ENCODE measurements at regions not wholly inside any gene's neighbourhood (a gene's known extent, or its start where the extent isn't known, plus 50 kb on each side); places are given as distances from the start of the nearest gene placed in this dataset.

GRCh38 chr6:148200293-148200692 is 142.3 kb upstream of the SASH1 start:
- Mint-ChIP-seq H3K36me3 (no peaks in the 10 kb centered on the region), H3K27ac (no peak overlapping the region), H3K4me3 (no peak overlapping the region), H3K27me3 (ENCODE audit: low read depth) (no peaks in the 10 kb centered on the region), H3K9me3 (peaks cover 8% of the 10 kb centered on the region), H3K4me1 (peaks cover 6% of the 10 kb centered on the region)
- no peak for DNase-seq (ENCODE audit: low spot score in 2 of 2, unreplicated experiment in 2 of 2)
- TF ChIP-seq CTCF (IDR thresholded peaks at IDR 0.05; ENCODE audit: unreplicated experiment) = no peak

- no peak overlapping the region for H3K4me3 Mint-ChIP-seq
- H3K9me3 Mint-ChIP-seq = peaks cover 8% of the 10 kb centered on the region
- TF ChIP-seq CTCF (IDR thresholded peaks at IDR 0.05; ENCODE audit: unreplicated experiment) = no peak
- H3K4me1 Mint-ChIP-seq = peaks cover 6% of the 10 kb centered on the region
- H3K27me3 Mint-ChIP-seq (ENCODE audit: low read depth) = no peaks in the 10 kb centered on the region
- no peak for DNase-seq (ENCODE audit: low spot score in 2 of 2, unreplicated experiment in 2 of 2)
- no peak overlapping the region for H3K27ac Mint-ChIP-seq
- no peaks in the 10 kb centered on the region for H3K36me3 Mint-ChIP-seq
Measured at GRCh38 chr6:148200781-148201180, 141.9 kb upstream of the SASH1 start.

GRCh38 chr6:148203281-148203925 is 139.2 kb upstream of the SASH1 start:
- H3K9me3 Mint-ChIP-seq = no peaks in the 10 kb centered on the region
- no peaks in the 10 kb centered on the region for H3K36me3 Mint-ChIP-seq
- peaks cover 6% of the 10 kb centered on the region for H3K4me1 Mint-ChIP-seq
- no peak overlapping the region for H3K27ac Mint-ChIP-seq
- H3K4me3 Mint-ChIP-seq = no peak overlapping the region
- no peaks in the 10 kb centered on the region for H3K27me3 Mint-ChIP-seq (ENCODE audit: low read depth)
- TF ChIP-seq CTCF (IDR thresholded peaks at IDR 0.05; ENCODE audit: unreplicated experiment) = no peak
- no peak for DNase-seq (ENCODE audit: low spot score in 2 of 2, unreplicated experiment in 2 of 2)

GRCh38 chr6:148203970-148204369 is 138.7 kb upstream of the SASH1 start:
- H3K4me3 Mint-ChIP-seq = no peak overlapping the region
- no peaks in the 10 kb centered on the region for H3K9me3 Mint-ChIP-seq
- no peak for TF ChIP-seq CTCF (IDR thresholded peaks at IDR 0.05; ENCODE audit: unreplicated experiment)
- H3K4me1 Mint-ChIP-seq = peaks cover 6% of the 10 kb centered on the region
- no peak overlapping the region for H3K27ac Mint-ChIP-seq
- H3K27me3 Mint-ChIP-seq (ENCODE audit: low read depth) = no peaks in the 10 kb centered on the region
- H3K36me3 Mint-ChIP-seq = no peaks in the 10 kb centered on the region
- DNase-seq (ENCODE audit: low spot score in 2 of 2, unreplicated experiment in 2 of 2) = no peak

- H3K9me3 Mint-ChIP-seq = no peaks in the 10 kb centered on the region
- no peak for DNase-seq (ENCODE audit: low spot score in 2 of 2, unreplicated experiment in 2 of 2)
- no peaks in the 10 kb centered on the region for H3K36me3 Mint-ChIP-seq
- H3K4me1 Mint-ChIP-seq = no peaks in the 10 kb centered on the region
- no peaks in the 10 kb centered on the region for H3K27me3 Mint-ChIP-seq (ENCODE audit: low read depth)
- H3K4me3 Mint-ChIP-seq = no peak overlapping the region
- no peak overlapping the region for H3K27ac Mint-ChIP-seq
- no peak for TF ChIP-seq CTCF (IDR thresholded peaks at IDR 0.05; ENCODE audit: unreplicated experiment)
Measured at GRCh38 chr6:148208298-148208697, 134.3 kb upstream of the SASH1 start.

Measured in mesothelial cell of epicardium (in vitro differentiated cells).